ENCODE measurements at regions not wholly inside any gene's neighbourhood (a gene's known extent, or its start where the extent isn't known, plus 50 kb on each side); places are given as distances from the start of the nearest gene placed in this dataset.

GRCh38 chr4:11264346-11264745 lies 164.3 kb downstream of the HS3ST1 start:
- BruUV-seq (replicated peaks), result no TSS peak
- intact Hi-C loops (cut with micrococcal nuclease; ENCODE audit: unreplicated experiment), result loop anchor here (1.0 kb wide), 1 partner anchor 28 kb away; no protein-coding TSS in a partner anchor
- POLR2A ChIA-PET (ENCODE audit: unreplicated experiment), result no interaction called here

GRCh38 chr4:11263208-11263607 lies 165.5 kb downstream of the HS3ST1 start:
- Histone ChIP-seq H3K27me3 (ENCODE audit: insufficient read depth, low read depth) (no peaks in the 10 kb centered on the region), H3K79me2 (ENCODE audit: low read depth) (no peaks in the 10 kb centered on the region), H3K4me2 (no peak overlapping the region), H3K9me3 (ENCODE audit: insufficient read depth, low read depth) (no peaks in the 10 kb centered on the region), H3K4me3 (no peak overlapping the region), H3F3A (ENCODE audit: insufficient read depth, low read depth) (no peaks in the 10 kb centered on the region), H2AFZ (no peak overlapping the region), H3K9me2 (ENCODE audit: insufficient read depth) (no peaks in the 10 kb centered on the region), H3K4me1 (replicated peaks; ENCODE audit: insufficient read depth) (no peaks in the 10 kb centered on the region), H3K36me3 (ENCODE audit: low read depth) (no peaks in the 10 kb centered on the region), H3K27ac (no peak overlapping the region), H4K20me1 (ENCODE audit: insufficient read depth) (no peaks in the 10 kb centered on the region)
- intact Hi-C loops (cut with micrococcal nuclease; ENCODE audit: unreplicated experiment), result no loop called here
- no TSS peak for BruUV-seq (replicated peaks)
- TF ChIP-seq CTCF (conservative IDR thresholded peaks at IDR 0.05) (no peak), EZH2 (IDR thresholded peaks at IDR 0.05; ENCODE audit: low read depth) (no peak)
- ChIA-PET POLR2A (ENCODE audit: unreplicated experiment) (no interaction called here), CTCF (no interaction called here)
- DNase-seq, result no peak

More at GRCh38 chr4:11264346-11264745, 164.3 kb downstream of the HS3ST1 start:
- H3K4me2 ChIP-seq, result no peak overlapping the region
- no peaks in the 10 kb centered on the region for H3K27me3 ChIP-seq (ENCODE audit: insufficient read depth, low read depth)
- CTCF ChIA-PET, result no interaction called here
- H3K79me2 ChIP-seq (ENCODE audit: low read depth), result no peaks in the 10 kb centered on the region
- no peaks in the 10 kb centered on the region for H4K20me1 ChIP-seq (ENCODE audit: insufficient read depth)
- H3F3A ChIP-seq (ENCODE audit: insufficient read depth, low read depth), result no peaks in the 10 kb centered on the region
- no peak overlapping the region for H2AFZ ChIP-seq
- H3K9me3 ChIP-seq (ENCODE audit: insufficient read depth, low read depth), result no peaks in the 10 kb centered on the region
- H3K36me3 ChIP-seq (ENCODE audit: low read depth), result no peaks in the 10 kb centered on the region
- TF ChIP-seq EZH2 (IDR thresholded peaks at IDR 0.05; ENCODE audit: low read depth) (no peak), CTCF (conservative IDR thresholded peaks at IDR 0.05) (no peak)
- no peaks in the 10 kb centered on the region for H3K4me1 ChIP-seq (replicated peaks; ENCODE audit: insufficient read depth)
- H3K27ac ChIP-seq, result no peak overlapping the region
- H3K9me2 ChIP-seq (ENCODE audit: insufficient read depth), result no peaks in the 10 kb centered on the region
- no peak for DNase-seq
- H3K4me3 ChIP-seq, result no peak overlapping the region

- ChIA-PET CTCF (no interaction called here), POLR2A (ENCODE audit: unreplicated experiment) (no interaction called here)
- no peaks in the 10 kb centered on the region for H3K9me2 ChIP-seq (ENCODE audit: insufficient read depth)
- H3K27me3 ChIP-seq (ENCODE audit: insufficient read depth, low read depth), result no peaks in the 10 kb centered on the region
- no peak overlapping the region for H2AFZ ChIP-seq
- no TSS peak for BruUV-seq (replicated peaks)
- no peak overlapping the region for H3K4me2 ChIP-seq
- TF ChIP-seq CTCF (conservative IDR thresholded peaks at IDR 0.05), result no peak
- no peak for TF ChIP-seq EZH2 (IDR thresholded peaks at IDR 0.05; ENCODE audit: low read depth)
- H4K20me1 ChIP-seq (ENCODE audit: insufficient read depth), result no peaks in the 10 kb centered on the region
- no peaks in the 10 kb centered on the region for H3K79me2 ChIP-seq (ENCODE audit: low read depth)
- H3K4me3 ChIP-seq, result no peak overlapping the region
- no peak overlapping the region for H3K27ac ChIP-seq
- intact Hi-C loops (cut with micrococcal nuclease; ENCODE audit: unreplicated experiment), result no loop called here
- H3K36me3 ChIP-seq (ENCODE audit: low read depth), result no peaks in the 10 kb centered on the region
- no peaks in the 10 kb centered on the region for H3F3A ChIP-seq (ENCODE audit: insufficient read depth, low read depth)
- no peaks in the 10 kb centered on the region for H3K4me1 ChIP-seq (replicated peaks; ENCODE audit: insufficient read depth)
- H3K9me3 ChIP-seq (ENCODE audit: insufficient read depth, low read depth), result no peaks in the 10 kb centered on the region
- DNase-seq, result no peak
These were observed 167.4 kb downstream of the HS3ST1 start for GRCh38 chr4:11261066-11261850.
